AG04449 (cell line): ENCODE measurements at regions not wholly inside any gene's neighbourhood (a gene's known extent, or its start where the extent isn't known, plus 50 kb on each side); places are given as distances from the start of the nearest gene placed in this dataset.

ENCODE experiments used
- CTCF ChIA-PET: fragments of 350-600 bp; formaldehyde crosslinking; extraction: SDS; loops from one replicate; lab custom pipeline; 2021; ENCODE audit warnings: antibody characterized with exemption; lab: Yijun Ruan, JAX
- POLR2A ChIA-PET: fragments of 400-600, 350-600 bp; formaldehyde crosslinking; extraction: SDS; loops from one replicate; lab custom pipeline; 2020; ENCODE audit warnings: antibody characterized with exemption, inconsistent platforms; lab: Yijun Ruan, JAX
- DNase-seq: peaks from one replicate; pipeline ENCODE4 v3.0.0-alpha.2; 2010; ENCODE audit warnings: low read depth, low spot score
- H3K4me3 ChIP-seq: 2 replicates; pipeline ENCODE4 v1.5.1; 2011; ENCODE audit warnings: low read depth, mild to moderate bottlenecking, control low read depth, low read length
- CTCF ChIP-seq: IDR thresholded peaks from one replicate; pipeline ENCODE4 v1.5.1; 2011; ENCODE audit warnings: mild to moderate bottlenecking, moderate library complexity, low read length, control low read depth, inconsistent platforms; ENCODE audit not compliant: insufficient read depth; ENCODE audit errors: missing control alignments

- H3K4me3 ChIP-seq, result no peak overlapping the region
- DNase-seq, result no peak
- POLR2A ChIA-PET, result no interaction called here
- CTCF ChIA-PET, result no interaction called here
- TF ChIP-seq CTCF, result no peak
Measured at GRCh38 chr12:74408601-74409166, 129.0 kb upstream of the ATXN7L3B start.

- CTCF ChIA-PET, result interaction anchor here (0.8 to 1.6 kb wide), 3 partner anchors 10 to 390 kb away, joined by 3 to 7 read pairs (median 3); no protein-coding TSS in a partner anchor
- POLR2A ChIA-PET, result no interaction called here
- DNase-seq, result no peak
- no peak for TF ChIP-seq CTCF
- H3K4me3 ChIP-seq, result no peak overlapping the region
Measured at GRCh38 chr12:74412606-74413230, 124.9 kb upstream of the ATXN7L3B start.

GRCh38 chr12:74415633-74416032 is 122.0 kb upstream of the ATXN7L3B start:
- CTCF ChIA-PET, result interaction anchor here (0.7 to 2.3 kb wide), 6 partner anchors 10 to 393 kb away, joined by 3 to 10 read pairs (median 4); no protein-coding TSS in a partner anchor
- POLR2A ChIA-PET, result no interaction called here
- H3K4me3 ChIP-seq, result no peak overlapping the region
- peak; percentile 39 for TF ChIP-seq CTCF
- DNase-seq, result no peak

- ChIA-PET POLR2A (no interaction called here), CTCF (interaction anchor here (1.0 kb wide), 1 partner anchor 13 kb away, joined by 3 read pairs; no protein-coding TSS in a partner anchor)
- H3K4me3 ChIP-seq, result no peak overlapping the region
- no peak for DNase-seq
- no peak for TF ChIP-seq CTCF
Measured at GRCh38 chr12:74418573-74418972, 119.1 kb upstream of the ATXN7L3B start.

- no peak for TF ChIP-seq CTCF
- CTCF ChIA-PET, result no interaction called here
- DNase-seq, result no peak
- no peak overlapping the region for H3K4me3 ChIP-seq
- POLR2A ChIA-PET, result no interaction called here
Measured at GRCh38 chr12:74424778-74425177, 112.9 kb upstream of the ATXN7L3B start.

GRCh38 chr12:74426091-74426490 is 111.5 kb upstream of the ATXN7L3B start:
- DNase-seq, result no peak
- CTCF ChIA-PET, result no interaction called here
- POLR2A ChIA-PET, result no interaction called here
- TF ChIP-seq CTCF, result no peak
- H3K4me3 ChIP-seq, result no peak overlapping the region
